ENCODE measurements at regions not wholly inside any gene's neighbourhood (a gene's known extent, or its start where the extent isn't known, plus 50 kb on each side); places are given as distances from the start of the nearest gene placed in this dataset.

DNA sequence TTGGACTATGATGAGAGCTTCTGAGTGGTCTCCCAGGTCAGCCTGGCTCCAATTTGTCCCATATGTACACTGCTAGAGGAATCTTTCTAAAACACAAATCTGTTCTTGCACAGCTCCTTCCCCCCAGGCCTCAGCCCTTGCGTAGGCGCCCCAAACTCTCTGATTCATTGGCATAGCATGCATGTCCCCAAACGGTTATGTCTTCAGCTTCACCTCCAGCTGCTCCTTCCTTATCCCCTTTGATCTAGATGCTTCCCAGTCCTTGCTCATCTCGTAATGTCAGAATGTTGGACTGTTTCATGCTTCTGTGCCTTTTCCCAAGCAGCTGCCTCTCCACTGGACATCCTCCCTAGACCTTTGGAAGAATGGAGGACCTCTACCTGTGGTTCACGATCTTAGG, 60.1 kb upstream of the BASP1 start:
- no peak for TF ChIP-seq BCL11A (IDR thresholded peaks at IDR 0.05; ENCODE audit: low read depth in 2 of 2, low read length in 2 of 2)
- no peak for TF ChIP-seq FOSL1 (IDR thresholded peaks at IDR 0.05; ENCODE audit: insufficient read depth, low read depth, low read length)
- no peak for TF ChIP-seq POLR2AphosphoS5 (IDR thresholded peaks at IDR 0.05; ENCODE audit: low read depth, low read length)
- no peak for TF ChIP-seq TAF1 (IDR thresholded peaks at IDR 0.05; ENCODE audit: low read depth, low read length)
- no peak for TF ChIP-seq ASH2L (IDR thresholded peaks at IDR 0.05; ENCODE audit: low read length)
- TF ChIP-seq KDM5A (IDR thresholded peaks at IDR 0.05; ENCODE audit: low read length): no peak
- no peak for TF ChIP-seq HDAC2 (IDR thresholded peaks at IDR 0.05; ENCODE audit: borderline replicate concordance in 1 of 2, low read depth in 2 of 2, low read length in 2 of 2)
- TF ChIP-seq KDM4A (IDR thresholded peaks at IDR 0.05; ENCODE audit: low read depth, low read length, severe bottlenecking): no peak
- TF ChIP-seq MAFK (IDR thresholded peaks at IDR 0.05; ENCODE audit: low read depth, low read length): no peak
- ChIA-PET CTCF (ENCODE audit: partially characterized antibody) (interaction anchor here (1.0 to 4.5 kb wide), 3 partner anchors 23 to 33 kb away, joined by 4 to 31 read pairs (median 9); no protein-coding TSS in a partner anchor), POLR2A (ENCODE audit: partially characterized antibody) (interaction anchor here (1.7 kb wide), 1 partner anchor 10 kb away, joined by 5 read pairs; no protein-coding TSS in a partner anchor)
- no peak overlapping the region for H2BK5ac ChIP-seq (ENCODE audit: low read depth, low read length)
- no peak for DNase-seq (ENCODE audit: low read depth in 1 of 2, low spot score in 2 of 2)
- no peak overlapping the region for H3K4me3 ChIP-seq (ENCODE audit: extremely low read depth in 1 of 4, insufficient read depth in 2 of 4, low read depth in 3 of 4, low read length in 4 of 4)
- no peak overlapping the region for H3K27ac ChIP-seq (ENCODE audit: low read depth, low read length)
- peaks cover 0 to 3% (median 1%) of the 10 kb centered on the region in 4 experiments; a peak in 3 of 7 replicates for H3K4me1 ChIP-seq (replicated peaks in 1 of 4; ENCODE audit: control insufficient read depth in 3 of 4, insufficient read depth in 4 of 4, low read length in 3 of 4)
- H2AFZ ChIP-seq (ENCODE audit: low read length): no peak overlapping the region
- H2BK20ac ChIP-seq (ENCODE audit: low read length): no peak overlapping the region
- no peak overlapping the region for H3K56ac ChIP-seq (replicated peaks; ENCODE audit: insufficient read length, low read depth, low read length)
- no peaks in the 10 kb centered on the region for H3K23me2 ChIP-seq (ENCODE audit: low read depth, low read length)
- H3K79me2 ChIP-seq (ENCODE audit: control insufficient read depth in 1 of 2, insufficient read depth in 2 of 2, low read length in 2 of 2): no peaks in the 10 kb centered on the region
- no peak overlapping the region for H3K4ac ChIP-seq (replicated peaks; ENCODE audit: insufficient read length, low read depth, low read length)
- H2BK120ac ChIP-seq (replicated peaks; ENCODE audit: low read depth, low read length): no peak overlapping the region
- H3K18ac ChIP-seq (ENCODE audit: extremely low read depth, low read length): no peak overlapping the region
- 0 out of 2 replicates have a peak overlapping the region, but pooled peaks have one; percentile 35 for H2BK12ac ChIP-seq (ENCODE audit: low read depth, low read length)
- H3K79me1 ChIP-seq (ENCODE audit: low read depth, low read length): no peaks in the 10 kb centered on the region
- no peak overlapping the region for H4K91ac ChIP-seq (replicated peaks; ENCODE audit: insufficient read length, low read length)
- H3K9me3 ChIP-seq (ENCODE audit: insufficient read depth in 2 of 2, low read depth in 1 of 2, low read length in 1 of 2): no peaks in the 10 kb centered on the region
- H3K4me2 ChIP-seq (ENCODE audit: insufficient read depth in 1 of 2, low read depth in 2 of 2, low read length in 2 of 2): no peak overlapping the region
- H3K36me3 ChIP-seq (ENCODE audit: control insufficient read depth in 2 of 4, insufficient read depth in 4 of 4, low read length in 3 of 4): no peaks in the 10 kb centered on the region
- H4K20me1 ChIP-seq (replicated peaks in 1 of 2; ENCODE audit: control insufficient read depth in 1 of 2, insufficient read depth in 2 of 2, low read length in 2 of 2): no peaks in the 10 kb centered on the region
- H2BK15ac ChIP-seq (ENCODE audit: low read length): no peak overlapping the region
- H2AK5ac ChIP-seq (ENCODE audit: low read depth, low read length): no peak overlapping the region
- 86% methylated on average over 5 of the region's 5 CpGs; no CpG with 5 or more reads in 1 of the 2 experiments for WGBS, 2 experiments (ENCODE audit: extremely low coverage in 1 of 2, insufficient coverage in 1 of 2, insufficient read length in 1 of 2, insufficient replicate concordance in 2 of 2, low coverage in 1 of 2, low lambda C conversion rate in 2 of 2, missing lambda C conversion rate in 1 of 2)
- FAIRE-seq: no peak
- H3K23ac ChIP-seq (ENCODE audit: insufficient read length): no peak overlapping the region
- H4K8ac ChIP-seq (ENCODE audit: extremely low read depth, insufficient read depth, low read length): no peak overlapping the region
- H3K9ac ChIP-seq (replicated peaks in 1 of 4; ENCODE audit: extremely low read depth in 1 of 4, low read depth in 3 of 4, low read length in 3 of 4): no peak overlapping the region
- no peak overlapping the region for H3K14ac ChIP-seq (ENCODE audit: insufficient read length)
- no peaks in the 10 kb centered on the region for H3K27me3 ChIP-seq (replicated peaks in 1 of 4; ENCODE audit: control insufficient read depth in 3 of 4, extremely low read depth in 1 of 4, insufficient read depth in 3 of 4, low read length in 3 of 4)
- H4K5ac ChIP-seq (ENCODE audit: insufficient read length, low read depth, low read length): no peak overlapping the region

Data from H1 (cell line).